Activated CD8-positive, alpha-beta memory T cell treated with anti-CD3 and anti-CD28 coated beads for 36 hours (primary cell): ENCODE measurements at regions not wholly inside any gene's neighbourhood (a gene's known extent, or its start where the extent isn't known, plus 50 kb on each side); places are given as distances from the start of the nearest gene placed in this dataset.
"Not testable (repeated sequence)": the region's sequence is repeated elsewhere in the genome, so short reads cannot be mapped to it uniquely, and the experiment has no call there.

ENCODE experiments used
- CTCF ChIA-PET: fragments of 350-600 bp; sonication (Branson Sonifier 250); formaldehyde crosslinking; loops from one replicate; lab custom pipeline; 2021; ENCODE audit warnings: antibody characterized with exemption; lab: Charles Lee
- POLR2A ChIA-PET: fragments of 350-600 bp; sonication (Branson Sonifier 250); formaldehyde crosslinking; loops from one replicate; lab custom pipeline; 2021; ENCODE audit warnings: antibody characterized with exemption; lab: Charles Lee

DNA sequence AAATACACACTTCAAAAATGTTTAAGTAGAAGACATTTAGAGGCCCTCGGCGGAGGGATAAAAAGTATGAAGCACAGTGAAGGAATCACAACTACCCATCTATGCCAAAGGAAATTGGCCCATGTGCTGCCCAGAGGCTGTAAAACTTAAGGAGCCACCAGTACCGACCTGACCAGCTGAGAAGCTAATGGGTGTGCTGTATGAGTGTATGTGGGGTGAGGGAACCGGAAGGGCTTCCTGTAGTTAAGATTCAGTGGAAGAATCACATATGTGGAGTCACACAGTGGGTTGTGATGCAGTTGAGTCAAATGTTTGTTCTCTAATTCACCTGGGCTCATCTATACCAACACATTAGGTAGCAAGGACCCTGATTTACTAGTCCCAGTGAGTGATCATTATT, 516.0 kb upstream of the IL12A start:
- POLR2A ChIA-PET: no interaction called here
- CTCF ChIA-PET: interaction anchor here (0.8 kb wide), 1 partner anchor 14 kb away, joined by 4 read pairs; no protein-coding TSS in a partner anchor

DNA sequence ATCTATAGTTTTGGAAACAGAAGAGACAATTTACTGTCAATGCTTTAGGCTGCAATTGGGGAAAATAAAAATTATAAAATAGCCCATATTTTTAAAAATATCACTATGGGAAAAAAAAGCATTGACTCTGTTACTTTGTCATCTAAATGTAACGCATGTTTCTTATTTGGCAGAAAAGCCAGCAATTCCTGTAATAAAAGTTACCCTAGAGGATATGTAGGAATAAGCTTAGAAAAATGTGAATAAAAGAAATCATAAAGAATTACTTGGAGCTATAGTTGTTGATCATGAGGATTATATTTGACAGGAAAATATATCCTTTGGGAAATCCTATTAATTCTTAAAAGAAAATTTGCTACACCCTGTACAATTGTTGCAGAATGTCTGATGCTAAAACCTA, 515.4 kb upstream of the IL12A start:
- POLR2A ChIA-PET: no interaction called here
- CTCF ChIA-PET: no interaction called here

DNA sequence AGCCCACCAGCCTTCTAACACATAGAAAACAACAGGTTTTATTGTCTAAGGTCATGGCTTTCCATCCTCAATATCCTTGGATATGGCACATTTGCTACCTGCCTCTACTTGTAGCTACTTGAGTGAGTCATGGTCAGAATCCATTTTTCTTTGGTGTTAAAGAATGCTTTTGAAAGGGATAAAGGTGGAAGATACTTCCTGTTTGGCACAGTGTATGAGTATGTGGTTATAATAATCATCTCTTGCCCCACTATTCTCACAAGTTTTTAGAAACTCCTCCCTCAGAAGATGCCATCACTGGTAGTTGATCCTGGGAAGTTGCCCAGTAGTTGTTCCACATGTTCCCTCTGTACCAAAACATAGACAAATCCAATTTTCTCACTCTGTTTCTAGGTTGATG, 508.6 kb upstream of the IL12A start:
- ChIA-PET POLR2A (no interaction called here), CTCF (no interaction called here)

DNA sequence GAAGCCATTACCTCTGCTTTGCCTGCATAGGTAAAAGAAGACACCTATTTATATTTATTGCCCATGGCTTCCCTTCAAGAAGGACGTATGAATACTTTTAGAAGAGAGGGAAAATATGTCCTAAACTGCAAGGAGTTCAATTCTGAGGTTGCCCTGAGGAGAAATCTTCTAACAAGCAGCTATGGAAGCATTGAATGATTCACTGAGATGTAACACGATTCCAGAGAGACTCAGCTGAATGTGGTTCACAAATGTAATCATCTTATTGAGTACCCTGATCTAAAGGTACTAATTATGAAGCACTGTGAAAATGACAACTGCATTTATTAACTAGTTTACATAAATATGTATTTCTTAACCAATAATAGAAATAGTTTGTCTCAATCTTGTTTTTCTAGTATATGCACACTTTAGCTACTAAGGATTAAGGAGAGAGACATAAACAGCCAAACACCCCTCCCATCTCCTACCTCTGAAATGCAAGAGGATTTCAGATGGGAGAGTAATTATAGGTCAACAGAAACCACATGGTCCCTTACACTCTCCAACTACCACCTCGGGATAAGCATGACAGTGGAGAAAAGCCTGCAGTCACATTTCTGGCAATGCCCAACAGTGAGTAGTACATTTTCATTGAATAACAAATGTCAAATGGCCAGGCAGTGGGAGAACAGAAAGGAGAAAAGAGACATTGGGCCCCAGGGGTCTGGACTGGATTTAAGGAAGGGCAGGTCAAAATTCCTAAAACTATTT, 506.2 kb upstream of the IL12A start:
- ChIA-PET CTCF (no interaction called here), POLR2A (no interaction called here)

DNA sequence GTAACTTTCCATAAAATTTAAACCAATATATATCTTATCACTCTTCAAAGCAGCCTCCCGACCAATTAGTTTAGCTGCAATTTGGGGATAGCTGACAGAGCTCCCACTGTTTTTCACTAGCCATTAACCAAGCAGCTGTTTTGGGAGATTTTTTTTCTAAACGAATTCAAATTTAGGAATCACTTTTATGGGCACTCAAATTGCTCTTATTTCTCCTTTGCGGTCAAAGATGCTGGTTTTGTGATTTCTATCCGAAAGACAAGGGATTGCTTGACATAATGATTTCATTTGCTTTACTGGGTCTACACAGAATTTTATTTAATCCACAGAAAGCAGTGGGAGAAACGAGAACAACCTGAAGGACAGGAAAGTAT, 505.7 kb upstream of the IL12A start:
- ChIA-PET POLR2A (no interaction called here), CTCF (no interaction called here)

DNA sequence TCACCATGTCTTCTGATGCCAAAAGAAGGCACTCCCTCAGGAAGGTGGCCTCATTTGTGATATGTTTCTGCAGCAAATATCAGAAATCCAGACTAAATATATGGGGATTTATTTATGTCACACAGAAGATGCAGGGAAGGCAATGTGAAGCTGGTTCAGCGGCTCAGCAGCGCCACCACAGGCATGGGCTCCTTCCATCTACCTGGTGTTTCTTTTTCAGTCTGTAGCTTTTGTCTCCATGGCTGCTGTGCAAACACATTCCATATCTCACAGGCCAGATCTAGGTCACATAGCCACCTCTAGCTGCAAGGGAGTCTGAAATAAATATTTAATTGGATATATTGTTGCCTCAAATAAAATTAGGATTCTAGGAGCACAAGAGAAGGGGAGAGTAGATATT, 502.1 kb upstream of the IL12A start:
- CTCF ChIA-PET: no interaction called here
- POLR2A ChIA-PET: no interaction called here

DNA sequence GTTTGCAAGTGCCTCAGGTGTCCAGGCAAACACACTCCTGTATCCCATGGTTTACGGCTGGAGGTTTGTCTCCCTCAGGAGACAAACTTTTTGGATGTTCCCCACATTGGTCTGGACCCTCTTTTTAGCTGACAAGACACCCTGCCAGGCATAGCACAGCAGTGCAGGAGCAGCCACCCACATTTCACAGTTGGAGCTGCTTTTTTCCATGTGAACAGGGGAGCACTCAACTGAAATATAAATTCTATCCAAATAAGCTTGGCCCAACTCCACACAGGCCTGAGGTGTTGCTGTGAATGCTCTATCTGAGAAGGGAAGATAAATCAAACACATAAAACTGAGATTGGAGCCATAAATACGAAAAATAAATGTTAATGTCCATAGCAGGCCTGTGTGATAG, 501.3 kb upstream of the IL12A start:
- ChIA-PET CTCF (no interaction called here), POLR2A (no interaction called here)

DNA sequence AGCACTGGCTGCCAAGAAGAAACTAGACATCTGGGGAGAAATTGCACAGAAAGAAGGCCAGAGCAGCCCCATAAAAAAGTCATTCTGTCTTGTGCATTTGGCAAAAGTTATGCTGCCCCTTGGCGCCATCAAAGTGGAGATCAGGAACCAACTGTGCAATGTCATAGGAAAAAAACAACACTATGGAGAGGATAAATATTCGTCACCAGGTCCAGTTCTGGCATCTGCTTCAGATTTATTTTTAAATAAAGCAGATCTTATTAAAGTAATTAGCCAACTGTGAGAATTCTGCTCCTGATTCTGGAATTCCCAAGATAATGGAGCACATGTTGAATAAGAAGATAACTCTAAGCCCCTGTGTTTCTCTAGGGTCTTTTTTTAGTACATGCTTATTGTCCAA, 500.0 kb upstream of the IL12A start:
- POLR2A ChIA-PET: no interaction called here

DNA sequence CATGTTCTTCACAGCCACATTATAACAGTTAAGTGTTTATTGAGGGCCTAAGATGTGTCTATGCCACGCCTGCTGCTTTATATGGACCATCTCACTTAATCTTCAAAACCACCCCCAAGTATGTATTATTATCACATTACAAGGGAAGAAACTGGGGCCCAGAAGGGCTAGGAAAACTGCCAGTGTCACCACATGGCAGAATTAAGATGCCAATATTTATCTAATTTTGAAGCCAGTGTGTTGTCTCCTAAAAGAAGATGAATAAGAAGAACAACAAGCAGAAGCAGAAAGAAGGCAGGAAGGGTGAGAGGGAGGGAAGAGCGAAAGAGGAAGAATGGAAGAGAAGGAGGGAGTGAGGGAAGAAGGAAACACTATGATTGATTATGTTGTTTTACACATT, 491.3 kb upstream of the IL12A start:
- CTCF ChIA-PET: no interaction called here
- POLR2A ChIA-PET: no interaction called here

More for the DNA sequence above, 500.0 kb upstream of the IL12A start:
- CTCF ChIA-PET: no interaction called here

DNA sequence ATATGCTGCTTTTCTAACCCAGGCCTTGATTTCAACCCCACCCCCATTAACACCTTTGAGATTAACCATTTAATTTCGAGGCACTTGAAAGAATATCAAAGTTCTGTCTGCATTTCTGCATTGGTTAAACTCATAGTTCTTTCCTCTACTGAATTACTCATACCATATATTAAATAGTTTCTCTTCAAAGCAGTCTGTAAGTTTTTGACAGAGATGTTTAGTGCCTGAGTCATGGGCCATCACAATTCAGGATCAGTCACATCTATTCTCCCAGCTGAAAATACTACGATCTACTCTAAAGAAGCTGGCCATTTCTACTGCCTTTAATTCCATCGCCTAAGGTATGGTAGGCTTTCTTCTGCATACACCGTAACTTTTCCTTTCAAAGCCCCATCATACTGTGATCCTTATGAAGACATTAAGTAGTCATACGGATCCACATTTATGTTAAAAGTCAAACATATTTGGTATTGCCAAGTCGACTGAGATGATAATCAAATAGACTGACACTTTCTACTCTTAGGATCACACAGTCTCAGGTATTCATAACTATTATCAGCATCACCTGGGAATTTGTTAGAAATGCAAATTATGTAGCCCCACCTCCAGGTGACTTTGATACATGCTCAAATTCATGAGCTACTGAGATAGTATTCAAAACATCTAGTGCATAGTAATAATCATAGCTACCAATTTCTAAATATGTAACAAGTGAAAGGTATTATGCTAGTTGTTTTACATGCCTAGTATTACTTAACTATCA, 489.4 kb upstream of the IL12A start:
- POLR2A ChIA-PET: no interaction called here
- CTCF ChIA-PET: no interaction called here

DNA sequence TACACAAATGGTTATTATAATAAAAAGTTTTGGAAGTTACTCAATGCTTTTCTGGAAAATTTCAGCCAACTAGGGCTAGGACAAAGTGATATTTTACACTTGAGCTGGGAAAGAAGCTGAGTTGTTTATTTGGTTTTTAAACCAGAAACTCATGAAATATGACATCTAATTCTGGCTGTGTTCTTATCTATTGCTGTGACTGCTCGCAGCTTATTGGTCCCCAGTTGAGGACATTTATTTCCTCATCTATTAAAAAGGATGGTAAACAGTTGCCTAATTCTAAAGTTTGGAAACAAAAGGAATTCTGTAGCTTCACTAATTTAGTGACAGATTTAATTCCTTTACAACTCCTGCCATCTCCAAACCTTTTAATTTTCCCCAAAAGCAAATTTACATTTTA, 487.6 kb upstream of the IL12A start:
- CTCF ChIA-PET: no interaction called here
- POLR2A ChIA-PET: no interaction called here

DNA sequence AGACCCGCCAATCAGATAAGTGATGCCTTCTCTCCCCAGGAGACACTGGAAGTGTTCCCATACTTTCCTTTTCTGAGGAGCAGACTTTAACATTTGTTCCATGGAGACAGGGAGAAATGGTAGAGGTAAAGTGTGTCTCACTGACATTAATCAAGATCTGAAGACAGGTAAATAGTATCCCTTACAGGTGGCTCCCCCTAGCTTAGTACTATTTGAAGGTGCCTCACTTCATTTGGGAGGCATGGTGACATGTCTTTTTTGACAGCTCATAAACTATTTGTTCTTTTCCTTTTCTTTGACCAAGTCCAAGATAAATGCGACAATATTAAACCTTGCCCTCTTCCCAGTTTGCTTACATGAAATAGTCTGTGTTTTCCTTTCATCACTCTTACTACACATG, 485.6 kb upstream of the IL12A start:
- POLR2A ChIA-PET: no interaction called here
- CTCF ChIA-PET: no interaction called here

DNA sequence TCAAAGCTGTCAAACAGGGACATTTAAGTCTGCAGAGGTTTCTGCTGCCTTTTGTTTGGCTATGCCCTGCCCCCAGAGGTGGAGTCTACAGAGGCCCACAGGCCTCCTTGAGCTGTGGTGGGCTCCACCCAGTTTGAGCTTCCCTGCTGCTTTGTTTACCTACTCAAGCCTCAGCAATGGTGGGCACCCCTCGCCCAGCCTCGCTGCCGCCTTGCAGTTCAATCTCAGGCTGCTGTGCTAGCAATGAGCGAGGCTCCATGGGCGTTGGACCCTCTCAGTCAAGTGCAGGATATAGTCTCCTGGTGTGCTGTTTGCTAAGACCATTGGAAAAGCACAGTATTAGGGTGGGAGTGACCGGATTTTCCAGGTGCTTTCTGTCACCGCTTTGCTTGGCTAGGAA, 477.6 kb upstream of the IL12A start:
- CTCF ChIA-PET, POLR2A ChIA-PET: not testable (repeated sequence)

DNA sequence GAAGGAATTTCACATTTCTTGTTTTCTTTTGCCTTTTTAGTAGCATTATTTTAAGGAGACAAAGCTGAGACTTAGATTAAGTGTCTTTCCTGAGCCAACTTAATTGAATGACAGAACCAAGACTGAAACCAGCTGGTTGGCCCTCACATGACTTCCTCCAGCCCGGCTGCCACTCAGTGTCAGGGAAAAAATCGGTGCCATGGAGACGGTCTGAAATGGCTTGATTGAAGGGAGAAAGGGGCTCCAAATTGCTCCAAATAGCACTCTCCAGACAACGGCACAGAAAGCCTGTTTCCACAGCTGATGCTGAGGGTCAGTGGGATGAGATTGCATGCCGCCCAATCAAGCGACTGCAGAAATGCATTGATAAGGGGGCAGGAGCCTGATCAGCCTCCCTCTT, 475.2 kb upstream of the IL12A start:
- ChIA-PET CTCF (no interaction called here), POLR2A (no interaction called here)

DNA sequence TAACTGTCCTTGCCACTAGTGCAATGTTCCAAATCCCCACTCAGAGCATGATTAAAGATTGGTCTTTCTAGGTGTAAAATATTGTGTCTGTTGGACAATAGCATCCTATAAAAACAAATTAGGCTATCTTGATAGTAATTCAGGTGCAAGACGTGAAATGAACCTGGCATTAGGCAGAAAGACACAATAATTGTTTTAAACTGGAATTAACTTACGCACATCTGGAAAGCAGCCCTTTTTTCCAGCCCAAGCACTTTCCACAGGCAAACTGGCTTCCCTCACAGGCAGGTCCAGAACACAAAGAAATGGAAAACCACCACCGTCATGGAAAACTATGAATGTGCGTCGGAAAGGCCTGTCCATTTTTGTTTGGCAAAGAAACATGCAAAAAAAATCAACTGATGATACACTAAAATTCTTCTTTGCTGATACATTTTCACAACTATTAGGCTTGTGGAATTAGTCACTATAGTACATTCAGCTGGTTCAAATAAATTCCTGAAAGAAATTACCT, 474.7 kb upstream of the IL12A start:
- ChIA-PET CTCF (no interaction called here), POLR2A (no interaction called here)

DNA sequence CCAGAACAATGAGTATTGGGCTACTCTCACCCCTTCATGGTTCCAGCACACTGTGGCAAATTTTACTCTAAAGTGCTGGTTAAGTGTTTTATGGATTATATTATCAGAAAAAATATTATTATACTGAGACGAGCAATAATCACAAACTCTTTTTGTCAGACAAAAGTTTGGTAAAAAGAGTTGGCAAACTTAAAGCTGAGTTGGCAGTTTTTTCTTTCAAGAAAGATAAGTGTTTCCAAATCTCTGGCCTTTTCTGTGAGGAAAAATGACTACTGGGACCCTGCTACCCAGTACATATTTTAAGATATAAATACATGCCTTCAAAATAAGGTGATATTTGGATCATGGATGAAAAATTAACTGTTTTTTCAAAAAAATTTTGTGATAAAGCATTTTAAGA, 471.5 kb upstream of the IL12A start:
- CTCF ChIA-PET: no interaction called here
- POLR2A ChIA-PET: no interaction called here

DNA sequence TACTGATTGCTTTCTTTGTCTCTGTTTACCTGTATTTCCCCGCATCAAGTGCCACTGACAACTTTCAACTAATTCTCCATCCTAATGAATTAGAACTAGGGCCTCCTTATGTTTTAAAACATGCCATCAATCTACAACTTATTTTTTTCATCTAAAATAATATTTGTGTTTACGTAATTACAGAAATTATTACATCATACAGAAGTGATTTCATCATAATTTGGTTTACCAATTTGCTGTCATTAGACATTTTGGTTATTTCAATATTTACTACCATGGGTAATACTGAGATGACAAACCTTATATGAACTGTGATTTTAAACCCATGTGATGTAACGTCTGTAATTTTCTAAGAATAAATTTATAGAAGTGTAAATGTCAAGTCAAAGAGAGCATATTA, 468.0 kb upstream of the IL12A start:
- ChIA-PET CTCF (no interaction called here), POLR2A (no interaction called here)

DNA sequence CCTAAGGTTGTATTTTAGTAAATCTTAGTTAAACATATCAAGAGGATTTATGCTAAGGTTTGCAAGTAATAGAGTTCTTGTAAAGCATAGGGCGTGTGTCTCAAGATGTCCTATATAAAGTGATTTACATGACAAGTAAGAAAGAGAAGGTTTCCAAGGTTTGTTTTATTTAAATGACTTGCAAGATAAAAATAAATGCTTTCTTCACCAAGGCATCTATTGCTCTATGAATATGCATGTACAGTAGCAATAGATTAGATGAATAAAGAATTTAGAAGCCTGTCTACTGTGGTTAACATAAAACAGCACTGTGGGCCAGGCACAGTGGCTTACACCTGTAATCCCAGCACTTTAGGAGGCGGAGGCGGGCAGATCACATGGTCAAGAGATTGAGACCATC, 466.4 kb upstream of the IL12A start:
- ChIA-PET CTCF (no interaction called here), POLR2A (no interaction called here)

DNA sequence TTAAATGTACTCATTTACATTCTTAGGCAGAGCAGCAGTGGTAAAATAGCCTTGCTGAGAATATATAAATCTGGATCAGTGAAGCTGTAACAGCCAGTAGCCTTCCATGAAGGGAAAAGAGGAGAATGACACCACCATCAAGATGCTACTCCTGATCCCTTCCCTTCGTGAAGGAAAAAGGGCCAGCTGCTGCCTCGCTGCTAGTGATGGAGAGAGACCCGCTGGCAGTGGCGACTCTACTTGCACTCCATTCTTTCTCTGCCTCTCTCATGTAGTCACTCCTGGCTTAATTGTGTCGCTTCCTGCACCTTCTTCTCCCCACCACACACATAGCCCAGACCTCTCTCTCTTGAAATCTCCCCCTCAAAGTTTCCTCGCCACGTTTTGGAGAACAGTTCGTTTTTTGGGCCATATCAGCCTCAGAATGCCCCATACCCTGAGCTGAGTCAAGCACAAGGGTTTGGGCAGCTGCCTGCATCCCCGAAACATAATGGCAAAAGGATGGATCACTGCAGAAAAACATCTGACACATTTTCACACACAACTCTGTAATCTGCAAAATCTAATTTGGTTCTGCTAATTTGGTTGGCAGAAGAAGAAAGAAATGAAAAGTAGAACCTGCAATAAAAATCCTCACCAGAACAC, 460.3 kb upstream of the IL12A start:
- ChIA-PET POLR2A (no interaction called here), CTCF (no interaction called here)

DNA sequence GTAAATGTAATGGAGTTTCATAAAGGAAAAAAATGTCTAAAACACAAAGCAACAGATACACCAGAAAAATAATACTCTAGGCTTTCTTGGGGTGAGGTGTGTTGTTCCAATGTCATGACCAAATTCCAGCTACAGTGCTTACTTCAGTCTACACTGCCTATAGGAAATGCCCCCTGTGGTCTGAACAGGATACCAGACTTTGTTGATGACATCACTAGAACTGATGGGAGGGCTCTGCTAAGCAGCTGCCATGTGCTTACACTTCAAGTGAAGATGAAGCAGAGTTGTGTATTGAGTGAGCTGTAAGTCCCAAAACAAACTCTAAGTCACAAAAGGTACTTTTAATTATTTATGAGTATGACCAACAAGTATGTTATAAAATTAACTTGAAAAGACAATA, 456.1 kb upstream of the IL12A start:
- ChIA-PET POLR2A (no interaction called here), CTCF (no interaction called here)

DNA sequence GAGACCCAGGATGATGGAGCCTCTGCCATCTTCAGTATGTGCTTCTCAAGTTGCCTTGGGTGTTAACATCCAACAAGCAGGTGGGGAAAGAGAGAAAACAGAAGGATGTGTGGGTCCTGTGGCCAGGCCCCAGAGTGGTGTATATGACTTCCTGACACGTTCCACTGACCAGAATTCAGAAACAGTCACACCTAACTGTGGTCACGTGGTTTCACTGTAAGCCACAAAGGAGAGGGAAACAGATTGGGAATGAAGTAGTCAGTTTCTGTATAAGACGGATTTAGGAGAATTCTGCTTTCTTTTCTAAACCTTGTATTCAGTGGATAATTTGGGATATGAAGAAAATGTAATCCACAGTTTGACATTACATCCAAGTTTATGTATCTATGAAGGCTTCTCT, 454.1 kb upstream of the IL12A start:
- POLR2A ChIA-PET: no interaction called here
- CTCF ChIA-PET: no interaction called here
